Hematopoietic multipotent progenitor cell (in vitro differentiated cells): ENCODE measurements at regions not wholly inside any gene's neighbourhood (a gene's known extent, or its start where the extent isn't known, plus 50 kb on each side); places are given as distances from the start of the nearest gene placed in this dataset.
"Not testable (repeated sequence)": the region's sequence is repeated elsewhere in the genome, so short reads cannot be mapped to it uniquely, and the experiment has no call there.

Source experiments
- DNase-seq, 3 donors: peaks; one replicate each; pipeline ENCODE4 v3.0.0-alpha.2; 2011 to 2015; ENCODE audit warnings: low read depth in 2 of 3, low spot score in 2 of 3

- DNase-seq, result no peak
Observed at GRCh38 chr5:61215996-61216395, 53.7 kb upstream of the SMIM15 start.

DNA sequence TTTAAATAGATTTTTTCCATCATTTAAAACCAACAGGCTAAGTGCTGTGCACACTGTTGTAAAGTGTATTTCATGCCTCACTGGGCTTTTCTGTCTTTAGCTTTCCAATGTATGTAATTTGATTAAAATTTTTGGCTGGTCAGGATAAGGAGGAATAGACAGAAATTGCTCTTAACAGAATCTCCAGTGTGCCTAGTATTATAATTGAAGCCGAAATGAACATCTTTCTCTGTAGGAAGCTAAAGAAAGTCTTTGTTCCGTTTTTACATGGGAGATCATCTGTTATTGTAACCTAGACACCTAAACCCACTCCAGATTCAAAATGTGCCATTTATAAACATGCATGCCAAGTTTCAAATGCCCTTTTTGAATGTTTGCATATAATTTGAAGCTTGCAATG, 54.5 kb upstream of the SMIM15 start:
- DNase-seq, result no peak

DNA sequence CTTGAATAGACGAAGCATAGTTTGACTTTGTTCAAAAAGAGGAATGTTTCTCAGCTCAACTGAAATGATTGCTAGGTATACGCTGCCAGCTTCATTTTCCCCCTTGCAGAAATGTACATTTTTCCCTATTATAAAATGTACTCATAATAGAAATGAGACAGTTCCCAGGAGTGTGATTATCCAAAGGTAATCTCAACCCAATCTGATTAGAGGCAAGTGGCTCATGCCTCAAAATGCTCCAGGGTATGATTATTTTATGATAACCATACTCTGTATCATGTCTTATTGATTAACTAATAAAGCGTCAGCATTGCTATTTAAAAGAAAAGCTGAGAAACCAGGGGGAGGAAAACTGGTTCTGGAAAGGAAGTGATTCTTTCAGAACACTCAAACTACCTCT, 54.9 kb upstream of the SMIM15 start:
- no peak for DNase-seq

DNA sequence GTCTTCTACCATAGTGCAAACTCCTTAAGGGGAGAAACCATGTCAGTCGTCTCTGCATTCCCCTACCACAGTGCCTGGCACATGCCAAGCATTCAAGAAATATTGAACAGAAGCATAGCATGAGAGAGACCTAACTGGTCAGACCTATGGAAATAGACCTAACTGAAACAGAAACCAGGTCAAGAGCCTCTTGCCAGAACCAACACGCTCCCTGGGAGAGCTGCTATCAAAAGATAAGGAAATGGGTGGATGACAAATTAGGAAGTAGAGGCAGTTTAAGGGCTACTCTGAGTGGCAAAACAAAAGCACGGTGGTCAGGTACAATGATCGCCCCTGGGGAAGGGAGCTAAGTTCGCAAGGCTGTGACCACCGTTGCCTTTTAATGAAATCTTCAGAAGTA, 66.0 kb upstream of the SMIM15 start:
- DNase-seq, result no peak

GRCh38 chr5:61228691-61229280, 66.5 kb upstream of the SMIM15 start:
- DNase-seq, result peak in 2 of 3 donors; percentile 5 to 30

DNA sequence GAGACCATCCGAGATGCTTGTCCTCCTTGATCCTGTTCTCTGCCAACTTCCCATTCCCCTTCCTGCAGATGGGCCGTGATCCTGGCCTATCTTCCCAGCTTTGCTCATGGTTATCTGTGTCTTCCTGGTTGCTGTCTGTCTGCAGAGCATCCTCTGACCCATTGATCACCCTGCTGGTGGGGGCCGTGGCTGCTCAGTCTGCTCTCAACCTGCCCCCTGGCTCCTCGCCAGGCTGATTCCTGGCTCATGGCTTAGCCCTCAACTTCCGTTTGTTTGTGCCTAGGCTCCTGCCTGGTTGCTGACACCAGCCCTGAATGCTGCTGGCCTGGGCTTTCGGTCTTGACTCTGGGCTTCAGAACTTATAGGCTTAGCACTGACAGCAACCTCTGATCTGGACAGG, 67.1 kb upstream of the SMIM15 start:
- DNase-seq, result no peak

DNA sequence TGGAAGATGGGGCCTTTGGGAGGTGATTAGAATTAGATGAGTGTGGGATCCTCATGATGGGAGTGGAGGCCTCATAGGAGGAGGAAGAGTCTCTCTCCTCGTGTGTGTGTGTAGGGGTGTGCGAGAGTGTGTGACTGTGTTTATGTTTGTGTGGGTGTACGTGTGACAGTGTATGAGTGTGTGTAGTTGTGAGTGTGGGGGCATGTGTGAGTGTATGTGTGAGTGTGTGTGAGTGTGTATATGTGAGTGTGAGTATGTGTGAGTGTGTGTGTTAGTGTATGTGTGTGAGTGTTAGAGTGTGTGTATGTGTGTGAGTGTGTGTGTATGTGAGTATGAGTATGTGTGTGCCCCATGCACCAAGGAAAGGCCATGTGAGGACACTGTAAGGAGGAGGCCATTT, 68.2 kb upstream of the SMIM15 start:
- no peak for DNase-seq

GRCh38 chr5:61231813-61232212, 69.5 kb upstream of the SMIM15 start:
- DNase-seq, result no peak

GRCh38 chr5:61232490-61233050, 70.3 kb upstream of the SMIM15 start:
- DNase-seq, result no peak

GRCh38 chr5:61234019-61234418, 71.8 kb upstream of the SMIM15 start:
- DNase-seq, result no peak

- DNase-seq, result not testable (repeated sequence)
Observed at GRCh38 chr5:61236715-61237114, 74.4 kb upstream of the SMIM15 start.

- peak in 2 of 3 donors; percentile 39 to 54 for DNase-seq
Observed at GRCh38 chr5:61245486-61245885, 83.2 kb upstream of the SMIM15 start.

GRCh38 chr5:61245936-61246335, 83.7 kb upstream of the SMIM15 start:
- no peak for DNase-seq

DNA sequence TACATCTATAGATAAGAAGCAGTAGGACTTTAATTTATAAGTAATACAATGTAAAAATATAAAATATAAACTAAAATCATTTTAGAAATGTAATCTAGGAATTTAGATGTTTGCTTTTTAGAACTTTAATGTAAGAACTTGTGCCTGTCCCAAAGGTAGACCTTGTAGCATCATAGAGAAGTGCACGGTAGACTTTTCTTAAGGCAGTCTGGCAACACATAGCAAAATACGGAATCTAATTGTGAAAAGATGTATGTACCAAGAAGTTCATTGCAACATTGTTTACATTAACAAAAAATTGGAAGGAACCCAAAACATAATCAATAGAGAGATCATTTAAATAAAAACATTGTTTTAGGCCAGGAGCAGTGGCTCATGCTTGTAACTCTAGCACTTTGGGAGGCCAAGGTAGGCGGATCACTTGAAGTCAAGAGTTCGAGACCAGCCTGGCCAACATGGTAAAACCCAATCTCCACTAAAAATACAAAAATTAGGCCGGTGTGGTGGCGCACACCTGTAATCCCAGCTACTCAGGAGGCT, 84.6 kb upstream of the SMIM15 start:
- no peak for DNase-seq

DNA sequence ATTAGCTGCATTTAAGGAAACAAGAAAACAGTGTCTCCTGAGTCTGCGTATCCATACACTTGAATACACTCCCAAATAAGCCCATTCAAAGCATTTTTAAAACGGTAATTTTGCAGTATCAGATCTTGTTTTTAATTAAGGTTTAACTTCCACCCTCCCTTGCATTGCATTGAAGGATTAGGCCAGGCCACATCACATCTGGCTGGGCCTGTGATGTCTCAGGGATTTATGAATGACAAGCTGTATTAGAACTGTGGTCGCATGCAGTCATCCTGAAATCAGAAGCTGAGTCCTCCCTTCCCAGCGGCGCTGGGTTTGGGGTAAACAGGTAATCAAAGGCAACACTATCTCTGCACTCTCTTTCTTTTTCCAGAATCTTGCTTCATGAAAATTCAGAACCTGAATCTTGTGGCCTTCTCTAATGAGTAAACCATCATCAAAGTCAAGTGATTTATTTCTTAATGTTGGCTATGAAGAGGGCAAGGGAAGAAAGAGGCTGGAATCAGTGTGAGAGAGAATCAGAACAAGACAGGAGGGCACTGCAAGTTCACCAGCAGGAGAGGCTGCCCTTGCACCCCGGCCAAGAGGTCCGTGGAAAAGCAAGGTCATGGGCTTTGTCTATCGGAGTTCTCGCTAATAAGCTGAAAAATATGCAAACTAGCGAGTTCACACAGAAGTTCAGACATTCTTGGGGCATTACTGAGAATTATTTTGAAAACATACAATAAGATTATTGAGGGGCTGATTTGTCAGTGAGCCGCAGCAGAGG, 80.0 kb upstream of the ZSWIM6 start:
- DNase-seq, result no peak

GRCh38 chr5:61252643-61252925, 79.5 kb upstream of the ZSWIM6 start:
- DNase-seq, result no peak

GRCh38 chr5:61253547-61253946, 78.5 kb upstream of the ZSWIM6 start:
- DNase-seq, result no peak

DNA sequence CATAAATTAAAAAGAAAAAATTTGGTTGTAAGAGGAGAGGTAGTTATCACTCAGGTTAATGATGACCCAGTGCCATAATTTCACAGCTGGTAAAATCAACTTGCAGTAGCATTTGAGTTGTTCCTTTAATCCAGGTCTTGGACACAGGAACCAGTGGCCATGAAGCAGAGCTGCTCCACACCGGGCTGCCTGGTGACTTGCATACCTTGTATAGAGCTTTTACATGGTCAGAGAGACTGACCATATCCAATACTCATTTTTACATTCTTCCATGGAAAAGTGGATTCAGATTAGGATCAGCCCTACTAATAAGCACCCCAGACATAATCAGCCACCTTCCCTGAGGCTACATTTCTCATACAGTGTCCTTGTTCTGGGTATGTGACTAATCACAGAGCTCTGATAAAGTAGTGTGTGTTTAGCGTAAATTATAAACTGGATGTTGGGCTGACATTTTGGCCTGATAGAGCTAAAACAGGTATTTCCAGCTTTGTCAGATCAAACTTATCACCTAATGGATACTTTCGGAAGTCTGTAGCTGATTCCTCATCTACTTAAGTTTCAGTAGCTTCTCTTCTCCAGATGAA, 77.0 kb upstream of the ZSWIM6 start:
- no peak for DNase-seq

- DNase-seq, result no peak
Observed at GRCh38 chr5:61256474-61256873, 75.6 kb upstream of the ZSWIM6 start.

DNA sequence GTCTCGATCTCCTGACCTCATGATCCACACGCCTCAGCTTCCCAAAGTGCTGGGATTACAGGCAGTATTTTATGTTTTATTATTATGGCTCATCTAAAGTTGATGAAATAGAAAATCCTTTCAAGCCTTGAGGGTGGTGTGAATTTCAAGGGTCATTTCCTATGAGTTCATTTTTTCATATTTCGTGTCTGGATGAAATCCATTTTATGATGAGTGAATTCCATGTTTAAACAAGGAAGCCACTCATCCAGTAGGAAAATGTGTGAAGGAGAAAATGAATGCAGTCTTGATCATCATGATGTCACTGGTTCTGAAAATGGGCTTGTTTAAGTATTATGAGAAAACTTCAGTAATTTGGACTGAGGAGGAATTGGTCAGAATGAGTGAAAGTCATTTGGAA, 74.6 kb upstream of the ZSWIM6 start:
- no peak for DNase-seq

- DNase-seq, result no peak
Observed at GRCh38 chr5:61261136-61261535, 70.9 kb upstream of the ZSWIM6 start.

GRCh38 chr5:61262080-61262479, 70.0 kb upstream of the ZSWIM6 start:
- no peak for DNase-seq
